ENCODE measurements at regions not wholly inside any gene's neighbourhood (a gene's known extent, or its start where the extent isn't known, plus 50 kb on each side); places are given as distances from the start of the nearest gene placed in this dataset.
A peak's percentile ranks its signal among the peaks of the same experiment; 100 is the strongest.
"Not testable (repeated sequence)": the region's sequence is repeated elsewhere in the genome, so short reads cannot be mapped to it uniquely, and the experiment has no call there.

GRCh38 chr13:38415233-38415632, 65.6 kb downstream of the UFM1 start:
- no peak for DNase-seq (ENCODE audit: low read depth)

GRCh38 chr13:38417241-38417640, 67.6 kb downstream of the UFM1 start:
- no peak for DNase-seq (ENCODE audit: low read depth)

GRCh38 chr13:38417727-38418126, 68.1 kb downstream of the UFM1 start:
- DNase-seq (ENCODE audit: low read depth), result no peak

GRCh38 chr13:38418286-38418685, 68.6 kb downstream of the UFM1 start:
- no peak for DNase-seq (ENCODE audit: low read depth)

GRCh38 chr13:38419312-38419873, 69.7 kb downstream of the UFM1 start:
- no peak for DNase-seq (ENCODE audit: low read depth)

- DNase-seq (ENCODE audit: low read depth), result no peak
Measured at GRCh38 chr13:38421590-38422560, 72.2 kb downstream of the UFM1 start.

GRCh38 chr13:38429916-38430315, 80.3 kb downstream of the UFM1 start:
- DNase-seq (ENCODE audit: low read depth), result peak; percentile 28

- no peak for DNase-seq (ENCODE audit: low read depth)
Measured at GRCh38 chr13:38430796-38431195, 81.1 kb downstream of the UFM1 start.

GRCh38 chr13:38440666-38441065, 91.0 kb downstream of the UFM1 start:
- no peak for DNase-seq (ENCODE audit: low read depth)

GRCh38 chr13:38444904-38445303, 95.3 kb downstream of the UFM1 start:
- no peak for DNase-seq (ENCODE audit: low read depth)

GRCh38 chr13:38452656-38453055, 103.0 kb downstream of the UFM1 start:
- DNase-seq (ENCODE audit: low read depth), result no peak

- DNase-seq (ENCODE audit: low read depth), result no peak
Measured at GRCh38 chr13:38462605-38463004, 113.0 kb downstream of the UFM1 start.

- no peak for DNase-seq (ENCODE audit: low read depth)
Measured at GRCh38 chr13:38463048-38463447, 113.4 kb downstream of the UFM1 start.

GRCh38 chr13:38472411-38472810, 122.8 kb downstream of the UFM1 start:
- DNase-seq (ENCODE audit: low read depth), result not testable (repeated sequence)

- DNase-seq (ENCODE audit: low read depth), result no peak
Measured at GRCh38 chr13:38473305-38473704, 123.7 kb downstream of the UFM1 start.

GRCh38 chr13:38477676-38478075, 128.0 kb downstream of the UFM1 start:
- no peak for DNase-seq (ENCODE audit: low read depth)

- DNase-seq (ENCODE audit: low read depth), result no peak
Measured at GRCh38 chr13:38483623-38484022, 134.0 kb downstream of the UFM1 start.

- no peak for DNase-seq (ENCODE audit: low read depth)
Measured at GRCh38 chr13:38490657-38491056, 141.0 kb downstream of the UFM1 start.

- no peak for DNase-seq (ENCODE audit: low read depth)
Measured at GRCh38 chr13:38494445-38494844, 144.8 kb downstream of the UFM1 start.

- no peak for DNase-seq (ENCODE audit: low read depth)
Measured at GRCh38 chr13:38496917-38497316, 147.3 kb downstream of the UFM1 start.

- no peak for DNase-seq (ENCODE audit: low read depth)
Measured at GRCh38 chr13:38498271-38498670, 148.6 kb downstream of the UFM1 start.

- no peak for DNase-seq (ENCODE audit: low read depth)
Measured at GRCh38 chr13:38514575-38514974, 164.9 kb downstream of the UFM1 start.

GRCh38 chr13:38518328-38518727, 168.5 kb upstream of the FREM2 start:
- no peak for DNase-seq (ENCODE audit: low read depth)

Data from GM04504 (cell line).